Activated CD4-positive, CD25-positive, alpha-beta regulatory T cell treated with anti-CD3 and anti-CD28 coated beads, Interleukin-2, amount 50 U/mL, for 24 hours (primary cell): ENCODE measurements at regions not wholly inside any gene's neighbourhood (a gene's known extent, or its start where the extent isn't known, plus 50 kb on each side); places are given as distances from the start of the nearest gene placed in this dataset.
"Not testable (repeated sequence)": the region's sequence is repeated elsewhere in the genome, so short reads cannot be mapped to it uniquely, and the experiment has no call there.

ENCODE experiments used
- ATAC-seq, 2 donors: fragments of 150-1000 bp; cut with Tn5 transposase; one replicate each; pipeline ENCODE4 v1.10.0; 2021; ENCODE audit warnings: mild to moderate bottlenecking in 1 of 2, moderate library complexity in 1 of 2

DNA sequence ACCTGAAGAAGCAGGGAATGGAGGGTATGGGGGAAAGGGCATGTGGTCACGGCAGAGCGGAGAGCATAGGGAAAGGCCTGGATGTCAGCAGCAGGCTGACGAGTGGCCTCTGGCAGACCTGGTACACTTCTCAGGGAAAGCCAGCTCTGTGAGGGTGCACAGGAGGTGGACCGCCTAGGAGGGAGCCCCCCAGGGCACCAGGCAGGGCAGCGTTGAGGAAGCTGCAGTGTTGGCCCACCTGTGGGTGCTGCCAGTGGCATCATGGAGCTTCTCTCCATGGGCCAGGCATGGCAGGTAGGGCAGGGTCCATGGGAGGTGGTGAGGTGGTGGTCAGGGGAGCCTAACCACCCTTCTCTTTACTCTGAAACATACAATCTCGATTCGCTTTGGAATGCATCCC lies 143.0 kb upstream of the PITX1 start:
- ATAC-seq, result no peak

GRCh38 chr5:135174315-135175096 lies 140.5 kb upstream of the PITX1 start:
- ATAC-seq, result no peak

GRCh38 chr5:135173662-135174290 lies 139.7 kb upstream of the PITX1 start:
- ATAC-seq, result no peak

GRCh38 chr5:135172718-135173117 lies 138.7 kb upstream of the PITX1 start:
- ATAC-seq, result no peak

DNA sequence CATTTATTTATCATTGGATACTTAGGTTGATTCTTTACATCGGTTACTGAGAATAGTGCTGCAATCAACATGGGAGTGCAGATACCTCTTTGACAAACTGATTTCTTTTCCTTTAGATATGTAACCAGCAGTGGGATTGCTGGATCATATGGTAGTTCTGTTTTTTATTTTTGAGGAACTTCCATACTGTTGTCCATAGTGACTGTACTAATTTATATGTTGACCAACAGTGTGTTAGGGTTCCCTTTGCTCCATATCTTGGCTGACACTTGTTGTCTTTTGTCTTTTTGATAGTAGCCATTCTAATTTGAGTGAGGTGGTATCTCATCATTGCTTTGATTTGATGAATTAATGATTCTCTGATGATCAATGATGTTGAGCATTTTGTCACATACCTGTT lies 137.3 kb upstream of the PITX1 start:
- no peak for ATAC-seq

GRCh38 chr5:135170500-135170899 lies 136.5 kb upstream of the PITX1 start:
- no peak for ATAC-seq

DNA sequence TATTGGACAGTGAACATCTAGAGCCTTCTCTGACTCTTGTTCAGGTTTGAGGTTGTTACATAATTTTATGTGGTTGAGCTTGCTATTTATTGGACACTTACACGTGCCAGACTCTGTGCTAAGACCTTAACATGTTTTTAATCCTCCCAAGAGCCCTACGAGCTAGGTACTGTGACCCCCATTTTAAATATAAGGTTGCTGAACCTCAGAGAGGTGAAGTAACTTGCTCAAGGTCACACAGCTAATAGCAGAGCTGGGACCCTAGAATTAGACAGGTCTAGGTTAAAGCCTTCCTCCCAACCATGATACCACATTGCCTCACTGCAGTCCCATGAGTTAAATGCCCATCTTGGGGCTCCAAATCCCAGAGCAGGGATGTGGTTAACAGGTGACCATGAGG lies 135.7 kb upstream of the PITX1 start:
- no peak for ATAC-seq

DNA sequence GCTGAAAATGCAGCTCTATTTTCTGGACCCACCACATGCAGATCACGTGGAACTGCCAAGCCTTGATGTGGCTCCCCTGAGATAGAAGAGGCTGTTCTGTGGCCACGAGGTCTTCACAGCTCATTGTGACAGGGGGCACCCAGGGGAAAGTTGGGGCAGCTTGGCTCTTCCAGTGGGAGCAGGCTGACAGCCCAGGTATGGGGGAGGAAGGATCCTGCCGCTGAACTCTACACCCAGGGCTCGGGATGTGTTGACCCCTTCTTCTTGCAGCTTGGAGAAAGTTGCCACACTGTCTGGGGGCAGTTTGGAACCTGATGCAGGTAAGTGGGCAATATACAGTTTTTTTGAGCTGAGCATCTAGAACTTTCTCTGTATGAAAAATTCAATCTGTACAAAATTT lies 133.6 kb upstream of the PITX1 start:
- no peak for ATAC-seq

- not testable (repeated sequence) for ATAC-seq
Observed at GRCh38 chr5:135164873-135165614, 131.0 kb upstream of the PITX1 start.

GRCh38 chr5:135163964-135164363 lies 129.9 kb upstream of the PITX1 start:
- ATAC-seq, result no peak

DNA sequence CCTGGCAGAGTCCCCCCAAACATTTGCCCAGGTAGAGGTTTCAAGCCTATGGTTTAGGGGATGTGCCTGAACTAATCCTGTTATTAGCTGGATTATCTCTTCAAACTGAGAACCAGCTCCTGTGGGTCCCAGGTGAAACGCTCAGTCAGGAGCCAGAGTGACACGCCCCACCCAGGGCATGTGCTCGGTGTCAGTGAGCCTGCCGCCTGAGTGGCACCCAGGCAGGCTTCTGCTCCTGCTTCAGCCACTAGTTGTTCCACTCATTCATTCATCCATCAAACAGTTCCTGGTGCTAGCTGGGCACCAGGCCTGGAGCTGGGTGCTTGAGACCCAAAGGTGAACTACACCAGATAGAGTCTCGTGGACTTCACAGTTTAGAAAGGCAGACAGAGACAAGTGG lies 129.4 kb upstream of the PITX1 start:
- no peak for ATAC-seq

- ATAC-seq, result no peak
Observed at GRCh38 chr5:135162661-135163265, 128.7 kb upstream of the PITX1 start.

DNA sequence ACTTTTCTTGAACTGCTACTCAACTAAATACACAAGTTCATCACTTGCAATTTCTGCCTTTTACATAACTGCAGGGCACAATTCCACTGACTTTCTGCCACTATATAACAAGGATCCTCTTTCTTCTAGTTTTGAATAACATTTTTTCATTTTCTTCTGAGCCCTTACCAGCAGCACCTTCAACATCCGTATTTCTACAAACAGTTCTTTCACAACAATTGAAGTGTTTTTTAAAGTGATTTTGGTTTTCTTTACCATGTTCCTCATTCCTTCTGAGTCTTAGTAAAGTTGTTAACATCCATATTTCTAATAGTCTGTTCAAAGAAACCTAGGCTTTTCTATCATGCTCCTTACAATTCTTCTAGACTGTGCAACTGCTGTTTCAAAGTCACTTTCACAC lies 127.2 kb upstream of the PITX1 start:
- no peak for ATAC-seq

GRCh38 chr5:135160036-135160675 lies 126.1 kb upstream of the PITX1 start:
- ATAC-seq, result no peak

- no peak for ATAC-seq
Observed at GRCh38 chr5:135159626-135160025, 125.6 kb upstream of the PITX1 start.

GRCh38 chr5:135158982-135159381 lies 125.0 kb upstream of the PITX1 start:
- ATAC-seq, result no peak

DNA sequence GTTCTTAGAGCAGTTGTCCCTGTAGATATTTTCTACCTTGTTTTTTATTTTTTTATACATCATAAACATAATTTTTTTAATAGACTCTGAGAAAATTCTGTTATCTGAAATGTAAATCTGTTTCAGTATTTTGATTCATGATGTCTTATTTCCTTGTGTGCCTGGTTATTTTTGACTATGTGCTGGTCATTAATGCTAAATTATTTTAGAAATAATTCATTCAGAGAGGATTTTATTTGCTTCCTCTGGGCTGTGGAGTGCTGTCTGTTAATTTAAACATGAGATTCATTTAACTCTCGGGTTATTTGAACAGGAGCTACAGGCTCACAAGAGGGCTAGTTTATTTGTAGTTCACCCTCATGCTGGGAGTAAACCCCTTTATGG lies 124.3 kb upstream of the PITX1 start:
- no peak for ATAC-seq

DNA sequence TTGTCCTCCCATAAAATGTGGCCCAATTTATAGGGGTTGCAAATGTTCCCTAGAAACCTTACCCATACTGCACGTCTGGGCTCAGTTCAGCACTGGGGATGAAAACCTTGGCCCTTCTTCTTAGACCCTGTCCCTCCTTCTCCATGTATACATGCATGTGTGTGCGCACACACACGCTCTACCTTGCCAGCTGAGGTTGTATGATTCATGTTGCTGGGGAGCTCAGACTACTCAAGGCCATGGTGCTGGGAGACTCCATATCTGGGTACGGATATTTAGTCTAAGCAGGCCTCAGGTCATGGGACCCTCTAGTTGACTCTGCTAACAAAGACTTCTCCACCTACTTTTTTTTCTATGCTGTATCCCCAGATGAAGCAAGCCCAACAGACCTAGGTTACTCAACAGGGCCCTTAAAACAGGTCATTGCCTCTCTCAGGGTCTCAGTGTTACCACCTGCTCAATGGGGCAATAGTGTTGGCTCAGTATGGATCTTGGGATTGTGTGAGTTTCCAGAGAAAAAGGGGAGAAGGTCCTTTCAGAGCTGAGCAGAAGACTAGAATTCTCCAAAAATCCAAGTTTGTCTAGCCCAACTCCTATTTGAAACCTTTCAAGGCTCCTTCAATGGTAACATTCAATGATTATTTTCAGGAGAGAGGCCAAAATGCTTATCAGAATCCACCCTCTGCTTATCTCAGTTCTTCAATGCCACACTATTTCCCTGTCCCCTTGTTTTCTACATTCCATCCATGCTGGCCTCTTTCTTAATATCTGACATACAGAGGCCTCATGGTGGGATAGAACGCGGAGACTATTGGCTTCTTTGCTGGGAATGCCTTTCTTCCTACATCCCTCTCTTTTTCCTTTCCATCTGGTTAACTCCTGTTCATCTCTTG lies 123.6 kb upstream of the PITX1 start:
- ATAC-seq, result no peak

DNA sequence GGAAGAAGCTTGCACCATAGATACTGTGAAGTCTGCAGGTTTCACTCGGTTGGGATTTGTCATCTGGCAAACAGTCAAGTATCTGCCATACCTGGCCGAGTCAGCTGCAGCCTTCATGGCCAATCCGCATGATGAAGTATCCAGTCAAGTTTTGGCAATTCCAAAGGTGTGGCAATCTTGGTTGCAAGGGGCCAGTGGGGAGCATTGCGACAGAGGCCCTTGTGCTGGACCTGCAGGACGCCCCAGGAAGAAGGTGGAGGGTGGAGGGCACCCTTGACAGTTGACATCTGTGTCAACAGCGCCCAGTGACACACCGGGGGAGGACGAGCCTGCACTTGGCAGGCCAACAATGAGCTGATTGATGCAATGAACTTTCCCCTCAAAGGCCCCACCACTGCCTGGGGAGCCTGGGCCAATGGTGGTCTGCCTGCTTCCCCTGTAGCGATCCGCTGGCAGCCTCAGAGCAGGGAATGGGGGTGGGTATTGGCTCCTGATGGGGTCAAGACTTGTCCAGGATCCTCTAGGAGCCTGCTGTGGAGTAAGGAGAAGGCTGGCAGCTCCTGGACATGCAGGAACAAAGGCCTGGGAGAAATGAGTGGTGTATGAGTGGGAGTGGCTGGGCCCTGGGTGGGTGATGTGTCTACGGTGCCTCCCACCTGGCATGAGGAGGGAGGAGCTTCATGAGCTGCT lies 122.8 kb upstream of the PITX1 start:
- ATAC-seq, result no peak

DNA sequence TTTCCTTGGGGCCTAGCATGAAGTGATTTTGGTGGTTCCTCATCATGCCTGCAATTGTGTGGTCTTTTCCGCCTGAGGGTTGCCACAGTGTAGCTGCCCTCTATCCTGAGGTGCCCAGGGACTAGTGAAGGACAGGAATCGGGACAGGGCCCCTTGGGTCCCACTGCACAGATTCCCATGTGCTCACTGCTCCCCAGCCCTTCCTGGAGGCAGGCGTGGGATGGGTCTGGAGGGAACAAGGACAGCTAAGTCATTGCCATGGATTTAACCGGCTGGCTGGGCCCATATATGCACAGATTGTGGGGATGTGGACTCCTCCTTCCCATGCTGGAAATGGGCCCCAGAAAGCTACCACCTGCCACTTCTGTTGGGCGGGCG lies 122.3 kb upstream of the PITX1 start:
- ATAC-seq, result no peak

DNA sequence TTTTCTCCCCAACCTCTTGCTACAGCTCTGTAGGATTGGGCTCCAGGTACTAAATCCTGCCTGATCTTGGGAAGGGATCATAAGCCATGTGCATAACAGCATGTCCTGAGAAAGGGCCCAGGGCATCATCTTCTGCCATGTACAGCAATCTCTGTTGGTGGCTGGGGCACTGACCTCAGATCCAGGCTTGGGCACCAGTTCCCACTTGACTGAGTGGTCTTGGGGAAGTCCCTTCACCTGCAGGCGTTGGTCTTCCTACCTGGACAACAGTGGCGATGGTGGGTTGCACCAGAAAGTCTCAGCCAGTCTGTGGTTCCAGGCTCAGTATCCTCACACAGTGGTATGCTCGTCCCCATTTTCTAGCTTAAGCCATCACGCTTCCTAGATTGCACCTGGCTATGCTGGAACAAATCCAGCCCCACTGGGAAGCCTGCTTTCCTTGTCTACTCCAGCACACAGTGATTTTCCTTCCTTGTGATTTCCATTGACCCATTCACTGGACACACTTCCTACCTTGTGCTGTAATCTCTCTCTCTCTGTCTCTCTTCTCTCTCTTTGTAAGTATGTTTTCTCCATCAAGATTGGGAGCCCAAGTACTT lies 121.7 kb upstream of the PITX1 start:
- ATAC-seq, result no peak
